NCI-H2171 treated with DMSO at 0.1 percent for 48 hours (cell line): ENCODE measurements at regions not wholly inside any gene's neighbourhood (a gene's known extent, or its start where the extent isn't known, plus 50 kb on each side); places are given as distances from the start of the nearest gene placed in this dataset.
"Not testable (repeated sequence)": the region's sequence is repeated elsewhere in the genome, so short reads cannot be mapped to it uniquely, and the experiment has no call there.

Experiments used
- DNase-seq: peaks from one replicate; lab custom pipeline; 2025; lab: John Stamatoyannopoulos, UW

DNA sequence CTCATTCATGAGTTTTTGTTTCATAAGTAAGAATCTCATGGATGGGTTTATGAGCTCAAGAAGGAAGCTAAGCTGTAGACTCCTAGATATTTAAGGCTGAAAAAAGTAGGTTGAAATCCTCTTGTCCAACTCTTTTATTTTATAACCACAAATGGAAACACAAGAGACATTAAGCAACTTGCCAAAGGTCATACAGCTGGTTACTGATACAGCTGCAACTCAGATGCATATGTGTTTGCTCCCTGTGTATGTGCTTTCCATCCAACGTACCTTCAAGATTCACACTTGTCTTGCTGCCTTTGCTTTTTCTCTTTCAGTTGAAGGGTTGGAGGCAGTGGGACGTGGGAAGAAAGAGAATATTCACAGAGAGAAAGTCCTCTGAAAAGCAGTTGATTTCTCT lies 153.5 kb upstream of the STMND1 start:
- no peak for DNase-seq

- peak; percentile 46 for DNase-seq
Observed at GRCh38 chr6:16947375-16948015, 154.4 kb upstream of the STMND1 start.

GRCh38 chr6:16944596-16944995 lies 157.3 kb upstream of the STMND1 start:
- no peak for DNase-seq

DNA sequence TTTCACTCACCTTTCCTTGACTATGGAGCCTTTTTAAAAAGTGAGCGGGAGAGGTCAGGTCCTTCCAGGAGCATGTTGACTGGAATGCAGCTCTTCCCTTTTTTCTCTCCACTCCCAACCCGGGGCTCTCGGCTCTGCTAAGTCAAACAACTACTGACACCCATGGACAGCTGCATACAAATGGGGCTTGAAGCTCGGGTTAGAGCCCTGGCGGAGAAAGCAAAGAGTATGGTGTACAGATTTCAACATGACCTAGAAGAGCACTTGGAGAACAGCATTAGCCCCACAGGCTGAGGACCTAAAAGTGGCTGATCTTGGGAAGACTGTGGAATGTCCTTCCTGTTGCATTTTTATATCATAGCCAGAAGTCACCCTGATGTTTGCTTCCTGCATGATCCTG lies 162.0 kb upstream of the STMND1 start:
- no peak for DNase-seq

GRCh38 chr6:16939351-16939750 lies 162.5 kb upstream of the STMND1 start:
- no peak for DNase-seq

DNA sequence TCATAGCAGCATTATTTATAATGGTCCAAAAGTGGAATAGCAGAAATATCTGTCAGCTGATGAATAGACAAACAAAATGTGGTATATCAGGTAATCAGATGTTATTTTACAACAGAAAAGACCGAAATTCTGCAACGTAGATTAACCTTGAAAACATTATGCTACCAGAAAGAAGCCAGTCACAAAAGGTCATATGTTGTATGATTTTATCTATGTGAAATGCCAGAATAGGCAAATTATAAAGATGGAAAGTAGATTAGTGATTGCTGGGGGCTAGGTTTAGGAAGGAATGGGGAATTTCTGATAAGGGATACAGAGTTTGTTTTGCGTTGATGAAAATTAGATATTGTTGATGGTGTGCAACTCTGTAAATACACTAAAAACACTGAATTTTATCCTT lies 165.0 kb upstream of the STMND1 start:
- no peak for DNase-seq

DNA sequence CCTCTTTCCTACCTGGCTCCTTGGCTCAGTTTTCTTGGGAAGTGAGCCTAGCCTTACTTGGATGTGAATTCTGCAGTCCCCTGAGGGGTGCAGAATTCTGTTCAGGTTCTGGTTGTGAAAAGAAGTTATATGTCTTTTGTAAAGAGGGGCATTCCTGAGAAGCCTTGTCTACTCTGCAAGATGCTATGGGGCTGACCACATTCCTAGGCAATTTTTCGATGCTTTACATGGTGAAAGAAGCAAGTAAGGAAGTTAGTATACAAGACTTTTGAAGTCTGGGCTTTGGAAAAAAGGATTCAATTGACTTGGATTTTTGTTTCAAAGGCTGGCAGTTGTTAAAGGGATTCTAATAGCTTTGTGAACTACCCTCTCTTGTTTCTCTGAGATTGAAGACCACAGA lies 167.9 kb upstream of the STMND1 start:
- DNase-seq, result no peak

DNA sequence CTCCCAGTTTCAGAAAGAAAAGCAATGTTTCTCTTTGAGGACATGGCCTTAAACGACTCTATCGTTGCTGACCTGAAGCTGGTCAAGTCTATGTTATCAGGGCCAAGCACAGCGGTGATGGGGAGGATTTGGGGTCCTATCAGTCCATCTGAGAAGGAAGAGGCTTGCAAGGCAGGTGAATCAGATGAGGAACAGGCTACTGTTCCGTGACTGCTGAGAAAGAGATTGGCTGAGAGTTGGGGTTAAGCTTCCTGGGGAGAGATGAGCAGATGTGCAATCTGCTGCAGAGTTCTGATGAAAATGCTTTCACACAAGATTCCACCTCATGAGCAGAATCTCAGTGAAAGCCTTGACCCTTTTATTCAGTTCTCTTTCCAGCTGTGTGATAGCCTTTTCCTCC lies 168.3 kb upstream of the STMND1 start:
- no peak for DNase-seq

DNA sequence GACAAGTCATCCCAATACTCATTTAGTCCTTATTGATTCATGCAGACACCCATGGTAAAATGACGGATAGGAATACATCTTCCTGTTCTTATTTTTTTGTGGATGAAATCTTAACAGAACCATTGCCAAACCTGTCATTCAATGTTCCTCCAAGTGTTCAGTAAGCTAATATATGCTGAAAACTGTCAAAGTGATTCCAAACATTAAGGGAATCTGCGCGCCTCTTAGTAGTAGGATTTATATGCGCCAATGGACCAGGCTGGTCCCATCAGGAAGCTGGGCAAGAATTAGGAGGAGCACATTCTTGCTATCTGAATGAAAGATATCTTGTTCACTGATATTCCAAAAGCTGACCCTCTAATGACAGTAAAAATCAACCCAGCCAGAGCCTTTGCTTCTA lies 168.9 kb upstream of the STMND1 start:
- DNase-seq, result no peak

DNA sequence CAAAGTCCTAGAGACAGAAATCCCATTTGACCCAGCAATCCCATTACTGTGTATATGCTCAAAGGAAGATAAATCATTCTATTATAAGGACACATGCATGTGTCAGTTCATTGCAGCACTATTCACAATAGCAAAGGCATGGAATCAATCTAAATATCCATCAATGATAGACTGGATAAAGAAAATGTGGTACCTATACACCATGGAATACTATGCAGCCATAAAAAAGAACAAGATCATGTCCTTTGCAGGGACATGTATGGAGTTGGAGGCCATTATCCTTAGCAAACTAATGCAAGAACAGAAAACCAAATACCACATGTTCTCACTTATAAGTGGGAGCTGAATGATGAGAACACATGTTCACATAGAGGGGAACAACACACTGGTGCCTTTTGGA lies 169.8 kb upstream of the ATXN1 start:
- not testable (repeated sequence) for DNase-seq

DNA sequence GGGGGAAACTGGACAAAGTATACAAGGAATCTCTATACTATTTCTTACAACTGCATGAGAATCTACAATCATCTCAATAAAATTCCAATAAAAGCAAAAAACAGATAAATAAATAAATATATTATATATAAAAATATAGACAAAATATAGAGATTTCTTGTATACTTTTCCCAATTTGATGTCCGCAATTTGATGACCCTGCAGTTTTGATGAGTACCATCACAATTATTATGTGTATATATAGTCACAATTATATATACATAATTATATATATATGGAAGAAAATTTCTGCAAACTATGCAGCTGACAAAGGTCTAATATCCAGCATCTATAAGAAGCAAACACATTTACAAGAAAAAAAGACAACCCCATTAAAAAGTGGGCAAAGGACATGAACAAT lies 169.2 kb upstream of the ATXN1 start:
- no peak for DNase-seq

GRCh38 chr6:16929809-16930208 lies 168.5 kb upstream of the ATXN1 start:
- no peak for DNase-seq

GRCh38 chr6:16928387-16928786 lies 167.1 kb upstream of the ATXN1 start:
- no peak for DNase-seq

DNA sequence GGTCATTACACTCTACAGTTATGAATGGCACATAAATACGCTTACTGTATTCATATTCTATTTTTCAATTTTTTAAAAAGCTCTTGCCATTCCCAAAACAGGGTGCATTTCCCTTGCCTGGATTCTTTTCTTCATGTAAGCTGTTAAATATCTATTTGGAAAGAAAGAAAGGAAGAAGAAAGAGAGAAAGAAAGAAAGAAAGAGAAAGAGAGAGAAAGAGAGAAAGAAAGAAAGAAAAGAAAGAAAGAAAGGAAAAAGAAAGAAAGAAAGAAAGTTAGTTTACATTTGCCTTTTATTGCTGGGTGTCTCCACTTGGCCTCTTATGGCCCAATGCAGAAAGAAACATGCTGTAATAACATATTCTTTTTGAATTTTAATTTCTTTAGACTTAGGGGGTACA lies 165.9 kb upstream of the ATXN1 start:
- no peak for DNase-seq

DNA sequence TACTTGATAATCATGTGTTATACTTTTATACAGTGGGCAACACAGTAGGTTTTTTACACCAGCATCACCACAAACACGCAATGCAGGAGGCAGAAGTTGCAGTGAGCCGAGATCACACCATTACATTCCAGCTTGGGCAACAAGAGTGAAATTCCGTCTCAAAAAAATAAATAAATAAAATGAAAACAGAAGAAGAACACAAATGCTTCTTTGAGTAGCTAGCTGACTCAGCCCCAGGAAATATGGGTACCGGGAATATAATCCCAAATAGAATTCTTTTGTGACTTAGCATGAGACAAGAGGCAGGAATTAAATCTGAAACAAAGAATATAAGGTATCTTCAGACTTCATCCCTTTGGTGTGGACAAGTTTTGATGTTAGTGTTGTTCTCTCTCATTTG lies 164.2 kb upstream of the ATXN1 start:
- no peak for DNase-seq

GRCh38 chr6:16922282-16922681 lies 161.0 kb upstream of the ATXN1 start:
- no peak for DNase-seq

GRCh38 chr6:16921399-16922110 lies 160.3 kb upstream of the ATXN1 start:
- no peak for DNase-seq

DNA sequence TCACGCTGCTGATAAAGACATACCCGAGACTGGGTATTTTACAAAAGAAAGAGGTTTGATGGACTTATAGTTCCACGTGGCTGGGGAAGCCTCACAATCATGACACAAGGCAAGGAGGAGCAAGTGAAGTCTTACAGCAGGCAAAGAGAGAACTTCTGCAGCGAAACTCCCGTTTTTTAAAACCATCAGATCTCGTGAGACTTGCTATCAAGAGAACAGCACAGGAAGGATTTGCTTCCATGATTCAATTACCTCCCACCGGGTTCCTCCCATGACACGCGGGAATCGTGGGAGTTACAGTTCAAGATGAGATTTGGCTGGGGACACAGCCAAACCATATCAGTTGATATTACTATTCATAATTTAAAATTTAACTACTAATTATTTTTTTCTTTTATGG lies 157.3 kb upstream of the ATXN1 start:
- no peak for DNase-seq

DNA sequence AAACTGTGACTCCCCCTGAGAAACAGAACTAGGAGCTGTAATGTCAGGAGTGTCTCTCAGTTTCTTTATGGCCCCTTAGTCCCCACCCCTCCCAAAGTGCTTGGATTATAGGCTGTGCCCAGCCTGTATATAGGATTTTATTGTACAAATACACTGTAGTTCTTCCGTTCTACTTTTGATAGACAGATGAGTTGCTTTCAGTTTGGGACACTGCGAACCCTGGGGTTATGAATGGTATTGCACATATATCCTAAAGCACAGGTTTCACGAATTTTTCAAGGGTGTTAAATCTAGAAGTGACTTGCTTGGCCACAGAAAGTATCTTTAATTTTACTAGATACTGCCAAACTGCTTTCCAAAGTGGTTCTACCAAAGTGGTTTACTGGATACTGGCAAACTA lies 152.9 kb upstream of the ATXN1 start:
- DNase-seq, result no peak

- no peak for DNase-seq
Observed at GRCh38 chr6:16912756-16913155, 151.5 kb upstream of the ATXN1 start.

DNA sequence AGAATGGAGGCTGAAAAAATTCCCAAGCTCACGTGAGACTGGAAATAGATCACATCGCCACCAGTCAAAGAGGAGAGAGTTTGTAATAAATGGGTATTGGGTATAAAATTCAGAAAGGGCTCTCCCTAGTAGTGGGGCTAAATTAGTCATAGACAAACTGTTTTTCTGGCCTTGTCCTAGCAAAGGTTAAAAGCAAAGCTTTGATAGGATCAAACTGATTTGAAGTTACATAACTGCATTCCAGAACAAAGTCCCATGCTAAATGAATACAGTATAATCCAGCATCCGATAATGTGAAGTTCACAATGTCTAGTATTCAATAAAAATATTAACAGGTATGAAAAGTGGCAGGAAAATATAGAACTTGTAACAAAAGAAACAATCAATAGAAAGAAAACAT lies 149.8 kb upstream of the ATXN1 start:
- DNase-seq, result no peak

DNA sequence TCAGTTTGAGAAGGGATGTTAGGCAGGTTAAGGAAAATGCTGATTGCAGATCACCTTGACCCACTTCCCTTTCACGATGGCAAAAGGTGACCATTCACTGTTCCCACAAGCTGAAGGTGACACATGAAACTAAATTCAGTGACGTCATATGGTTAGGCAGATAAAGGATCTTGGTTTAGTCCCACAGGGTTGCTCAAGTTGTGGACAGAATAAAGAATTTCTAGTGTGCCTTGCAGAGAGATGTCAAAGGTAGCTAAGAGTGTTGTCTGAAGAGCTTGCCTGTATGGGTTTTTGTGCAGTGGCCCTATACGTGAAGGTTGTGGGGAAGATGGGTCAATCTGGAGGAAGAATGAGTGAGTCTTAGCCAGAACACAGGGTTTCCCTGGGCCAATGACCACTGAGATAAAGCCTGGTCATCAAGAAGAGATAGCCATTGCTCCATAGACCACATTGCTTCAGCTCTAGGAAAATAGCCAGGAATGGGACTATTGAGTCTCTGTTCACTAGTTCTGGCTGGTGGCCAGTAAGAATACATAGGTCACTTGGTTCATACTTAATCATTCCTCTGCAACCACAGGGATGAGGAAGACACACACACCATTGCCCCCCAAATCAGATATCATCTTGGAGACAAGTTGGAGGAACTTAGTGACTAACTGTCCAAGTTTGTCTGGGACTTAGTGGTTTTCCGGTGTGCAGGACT lies 148.5 kb upstream of the ATXN1 start:
- DNase-seq, result no peak

- no peak for DNase-seq
Observed at GRCh38 chr6:16907991-16908390, 146.7 kb upstream of the ATXN1 start.

GRCh38 chr6:16904957-16905356 lies 143.7 kb upstream of the ATXN1 start:
- no peak for DNase-seq
